ENCODE measurements at regions not wholly inside any gene's neighbourhood (a gene's known extent, or its start where the extent isn't known, plus 50 kb on each side); places are given as distances from the start of the nearest gene placed in this dataset.

- H3K4me3 ChIP-seq (ENCODE audit: insufficient read depth, low read depth, low read length) = no peak overlapping the region
- no peak overlapping the region for H2BK5ac ChIP-seq (ENCODE audit: low read depth, low read length, poor library complexity, severe bottlenecking)
- BruUV-seq (replicated peaks) = no TSS peak
- H3K4me1 ChIP-seq (ENCODE audit: control insufficient read depth, insufficient read depth, low read length) = no peaks in the 10 kb centered on the region
- no peak overlapping the region for H2AK9ac ChIP-seq (replicated peaks; ENCODE audit: low read depth, low read length, poor library complexity)
- H4K20me1 ChIP-seq (ENCODE audit: insufficient read depth, low read length) = no peaks in the 10 kb centered on the region
- no peak overlapping the region for H3K9ac ChIP-seq (ENCODE audit: low read depth, low read length)
- no peak overlapping the region for H3K56ac ChIP-seq (ENCODE audit: extremely low read depth, insufficient read depth, low read length)
- H3K9me3 ChIP-seq (ENCODE audit: control insufficient read depth, insufficient read depth, low read length) = peaks cover 66% of the 10 kb centered on the region
- in situ Hi-C loops (cut with MboI; ENCODE audit: low sequenced_read_pairs) = no loop called here
- no peak overlapping the region for H3K18ac ChIP-seq (ENCODE audit: low read depth, low read length)
- H3K14ac ChIP-seq (replicated peaks; ENCODE audit: low read depth, low read length) = no peak overlapping the region
- no peak overlapping the region for H3K27ac ChIP-seq (ENCODE audit: insufficient read depth, low read length)
- H3K23ac ChIP-seq (ENCODE audit: low read depth, low read length) = no peak overlapping the region
- H2BK15ac ChIP-seq (ENCODE audit: low read depth, low read length) = no peak overlapping the region
- DNase-seq (no peak), ATAC-seq (ENCODE audit: low read depth) (no peak)
- H4K91ac ChIP-seq (ENCODE audit: insufficient read depth, low read depth, low read length) = no peak overlapping the region
- CTCF ChIA-PET = no interaction called here
- no peak overlapping the region for H4K8ac ChIP-seq (ENCODE audit: low read depth in 2 of 2, low read length in 2 of 2)
- dilution Hi-C loops (cut with HindIII; ENCODE audit: low sequenced_read_pairs, unreplicated experiment) = no loop called here
- H3K36me3 ChIP-seq (ENCODE audit: control insufficient read depth, insufficient read depth, low read length) = no peaks in the 10 kb centered on the region
- H3K4ac ChIP-seq (ENCODE audit: low read depth, low read length) = no peak overlapping the region
- H3K4me2 ChIP-seq (ENCODE audit: low read depth, low read length) = no peak overlapping the region
- no peak overlapping the region for H2BK120ac ChIP-seq (ENCODE audit: low read depth, low read length)
- no peak overlapping the region for H2AFZ ChIP-seq (replicated peaks; ENCODE audit: low read length, poor library complexity)
- H3K27me3 ChIP-seq (ENCODE audit: control insufficient read depth, insufficient read depth, low read length) = no peaks in the 10 kb centered on the region
- no peak overlapping the region for H2AK5ac ChIP-seq (ENCODE audit: low read depth, low read length)
- H3K9me1 ChIP-seq (ENCODE audit: insufficient read depth, low read length) = no peaks in the 10 kb centered on the region
- TF ChIP-seq RAD21 (IDR thresholded peaks at IDR 0.05; ENCODE audit: low read length) (no peak), ELK1 (IDR thresholded peaks at IDR 0.05; ENCODE audit: borderline replicate concordance, low read depth, low read length) (no peak), RFX5 (IDR thresholded peaks at IDR 0.05; ENCODE audit: low read depth, low read length) (no peak)
- intact Hi-C loops (cut with micrococcal nuclease) = no loop called here
- H2BK20ac ChIP-seq (ENCODE audit: low read depth, low read length) = no peak overlapping the region
- no peaks in the 10 kb centered on the region for H3K79me1 ChIP-seq (ENCODE audit: low read depth in 1 of 2, low read length in 2 of 2)
- WGBS, 2 experiments (ENCODE audit: extremely low coverage in 2 of 2, insufficient read length in 1 of 2) = 46% methylated on average over 11 of the region's 20 CpGs; no CpG with 5 or more reads in 1 of the 2 experiments
- POLR2A ChIA-PET (ENCODE audit: unreplicated experiment) = no interaction called here
- no peak overlapping the region for H4K5ac ChIP-seq (ENCODE audit: low read depth, low read length)
Measured at GRCh38 chr2:3042601-3043585, 334.7 kb downstream of the EIPR1 start.
